ENCODE measurements at regions not wholly inside any gene's neighbourhood (a gene's known extent, or its start where the extent isn't known, plus 50 kb on each side); places are given as distances from the start of the nearest gene placed in this dataset.
"Not testable (repeated sequence)": the region's sequence is repeated elsewhere in the genome, so short reads cannot be mapped to it uniquely, and the experiment has no call there.

DNA sequence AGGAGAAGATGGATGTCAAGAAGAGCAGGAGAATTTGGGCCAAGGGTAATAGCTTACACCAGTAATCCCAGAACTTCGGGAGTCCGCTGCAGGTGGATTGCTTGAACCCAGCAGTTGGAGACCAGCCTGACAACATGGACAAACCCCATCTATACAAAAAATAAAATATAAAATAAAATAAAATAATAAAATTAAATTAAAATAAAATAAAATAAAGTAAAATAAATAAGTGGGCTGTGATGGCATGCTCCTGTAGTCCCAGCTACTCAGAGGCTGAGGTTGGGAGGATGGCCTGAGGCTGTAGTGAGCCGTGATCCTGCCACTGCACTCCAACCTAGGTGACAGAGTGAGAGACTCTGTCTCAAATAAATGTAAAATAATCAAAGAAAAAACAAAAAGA lies 1946.7 kb downstream of the MRPL39 start:
- no peak for DNase-seq

DNA sequence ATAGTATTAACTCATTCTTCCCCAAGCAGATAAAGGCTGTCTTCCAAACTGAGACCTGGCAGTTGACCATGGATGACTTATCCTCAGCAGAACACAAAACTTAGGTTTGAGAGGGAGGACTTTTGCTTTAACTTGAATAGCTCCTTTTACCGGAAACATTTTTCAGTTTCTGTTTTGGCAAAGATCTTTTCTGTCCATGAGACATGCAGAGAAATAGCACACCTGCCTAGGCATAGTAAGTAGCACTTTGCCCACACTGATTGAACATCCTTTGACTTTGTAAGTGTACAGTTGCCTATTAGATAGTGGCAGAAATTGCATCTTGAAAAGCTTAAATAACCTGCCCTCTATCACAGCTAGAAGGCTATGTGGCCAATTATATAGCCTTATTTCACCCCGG lies 1962.5 kb downstream of the MRPL39 start:
- DNase-seq, result no peak

DNA sequence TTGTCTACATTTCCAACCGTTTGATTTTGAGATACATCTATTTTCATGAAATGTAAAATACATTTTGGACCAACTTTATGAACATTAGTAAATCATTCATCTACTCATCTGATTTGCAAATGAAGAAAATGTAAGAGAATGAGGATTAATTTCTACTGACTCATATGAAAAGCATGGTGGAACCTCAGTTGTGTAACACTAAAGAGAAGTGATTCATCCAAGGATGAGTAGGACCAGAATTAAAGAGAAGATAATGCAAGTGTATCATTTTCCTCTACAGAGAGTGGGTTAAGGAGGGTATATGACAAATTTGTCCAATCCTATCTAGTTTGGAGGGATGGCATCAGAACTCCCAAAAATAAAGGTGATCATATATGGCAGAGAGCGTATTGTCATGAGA lies 1967.6 kb downstream of the MRPL39 start:
- no peak for DNase-seq

DNA sequence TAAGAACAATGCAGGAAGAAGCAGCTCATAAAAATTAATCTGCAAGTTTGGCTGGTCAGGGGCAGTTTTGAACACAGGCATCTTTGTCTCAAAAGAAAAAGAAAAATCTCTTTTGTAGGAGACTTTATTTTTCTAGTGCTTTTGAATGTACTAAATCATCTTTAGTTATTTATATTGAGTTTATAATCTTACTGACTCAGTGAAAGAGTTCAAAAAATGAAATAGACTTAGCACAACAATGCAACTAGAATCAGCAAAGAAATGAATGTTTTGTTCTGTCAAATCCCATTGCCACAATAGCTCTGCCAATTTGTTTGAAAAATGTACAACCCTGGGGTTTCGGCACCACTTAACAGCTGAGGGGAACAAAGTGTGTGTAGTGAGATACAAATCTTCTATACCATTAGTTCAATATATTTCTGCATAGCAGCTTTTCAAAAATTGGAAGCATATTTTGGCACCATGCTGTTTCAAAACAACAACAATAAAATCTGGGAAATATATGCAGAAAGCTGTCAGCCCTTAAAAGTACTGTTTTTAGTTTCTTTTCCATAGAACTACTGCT lies 1969.1 kb downstream of the MRPL39 start:
- no peak for DNase-seq

DNA sequence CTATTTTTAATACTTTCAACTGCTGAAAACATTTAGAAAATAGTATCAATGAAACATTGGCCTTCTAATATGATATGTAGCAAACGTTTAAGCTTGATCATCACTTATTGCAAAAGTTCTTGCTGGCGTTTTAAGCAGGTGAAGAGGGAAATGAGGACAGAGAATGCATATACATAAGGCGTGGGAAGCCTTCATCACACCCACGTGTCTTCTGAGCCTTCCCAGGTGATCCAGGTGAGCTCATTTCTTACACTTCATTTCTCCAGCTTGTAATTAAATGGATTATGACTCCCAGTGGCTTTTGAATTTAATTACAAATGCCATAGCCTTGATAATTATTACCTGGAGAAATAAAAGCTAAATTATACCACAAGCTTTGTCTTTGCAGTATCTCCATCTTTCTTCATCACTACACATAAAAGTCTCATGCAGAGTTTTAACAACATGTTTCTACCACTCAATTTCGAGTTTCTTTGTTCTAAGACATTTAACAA lies 1973.8 kb downstream of the MRPL39 start:
- DNase-seq, result no peak

DNA sequence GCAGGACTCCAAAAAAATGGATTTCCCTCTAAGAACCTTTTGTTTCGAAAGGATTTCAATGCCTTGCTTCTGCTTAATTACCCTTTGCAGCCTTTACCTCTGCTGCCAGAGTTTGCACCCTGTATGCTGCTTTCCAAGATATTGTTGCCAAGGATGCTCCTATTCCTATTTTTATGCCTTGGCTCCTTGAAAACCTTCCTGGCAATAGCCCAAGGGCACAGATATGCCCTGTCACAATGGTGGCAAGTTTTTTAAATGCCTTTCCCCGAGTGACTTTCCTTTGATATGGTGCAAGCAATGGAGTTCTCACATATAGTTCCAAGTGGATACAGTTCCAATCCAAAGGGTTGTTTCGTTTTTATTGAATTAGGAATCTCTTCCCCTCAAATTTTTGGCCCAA lies 1983.0 kb downstream of the MRPL39 start:
- DNase-seq, result no peak

DNA sequence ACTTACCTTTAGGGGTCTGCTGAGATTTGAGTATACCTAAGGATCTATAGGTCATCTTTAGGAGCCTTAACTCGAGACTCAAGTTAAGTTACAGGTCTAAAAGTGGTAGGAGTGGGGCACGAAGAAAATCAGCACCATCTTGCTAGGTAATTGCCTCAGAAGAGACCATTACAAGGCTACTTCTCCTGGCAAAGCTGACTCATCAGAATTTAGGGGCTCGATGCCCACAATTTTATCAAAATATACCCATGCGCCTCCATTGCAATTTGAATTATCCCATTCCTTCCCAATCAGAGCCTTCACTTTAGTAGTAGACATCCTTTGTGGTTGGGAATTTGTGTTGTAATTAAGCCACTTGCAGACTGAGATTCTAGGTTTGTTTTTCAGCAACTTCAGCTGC lies 1994.3 kb downstream of the MRPL39 start:
- DNase-seq, result no peak

DNA sequence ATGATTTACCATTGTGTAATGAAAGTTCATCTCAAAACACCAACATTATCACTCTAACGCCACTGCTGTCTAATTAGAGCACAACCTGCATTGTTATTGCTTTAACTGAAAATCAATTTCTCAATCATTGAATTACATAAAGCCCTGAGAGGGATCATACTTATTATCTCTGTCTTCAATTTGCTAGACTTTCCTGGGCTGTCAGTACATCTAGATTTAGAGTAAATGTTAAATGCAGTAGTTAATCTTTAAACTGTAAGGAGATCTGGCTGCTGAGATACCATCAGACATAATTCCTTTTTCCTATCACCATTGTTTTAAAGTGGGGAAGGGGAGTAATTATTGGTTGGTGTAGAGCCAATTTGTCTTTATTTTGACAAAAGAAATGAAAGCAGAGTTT lies 1995.1 kb downstream of the MRPL39 start:
- DNase-seq, result no peak

DNA sequence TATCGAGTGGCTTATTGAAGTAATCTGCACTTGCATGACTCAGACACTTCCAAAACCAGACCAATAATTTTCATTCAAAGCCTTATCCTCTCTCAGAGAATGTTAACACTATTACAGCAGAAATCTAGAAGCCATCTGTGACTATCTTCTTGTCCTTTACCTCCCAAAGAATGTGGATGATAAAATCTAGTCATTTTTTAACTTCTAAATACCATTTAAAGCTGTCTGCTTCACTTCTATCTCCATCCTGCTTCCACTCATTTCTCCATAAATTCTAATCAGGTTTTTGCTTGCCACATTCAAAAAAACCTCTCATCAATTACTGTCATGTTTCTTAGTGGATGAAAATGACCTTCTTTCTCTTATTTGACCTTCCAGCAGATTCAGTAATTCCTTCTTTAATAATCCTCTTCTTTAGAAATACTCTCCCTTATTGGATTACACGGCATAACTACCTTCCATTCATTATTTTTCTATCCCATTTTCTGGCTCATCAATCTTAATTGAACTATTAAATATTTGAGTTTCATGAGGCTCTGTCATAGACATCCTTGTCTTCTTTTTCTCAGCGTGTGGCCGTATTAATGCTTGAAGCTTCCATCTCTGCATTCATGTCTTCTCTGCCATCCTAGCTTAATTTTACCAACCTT lies 1999.4 kb downstream of the MRPL39 start:
- DNase-seq, result no peak

DNA sequence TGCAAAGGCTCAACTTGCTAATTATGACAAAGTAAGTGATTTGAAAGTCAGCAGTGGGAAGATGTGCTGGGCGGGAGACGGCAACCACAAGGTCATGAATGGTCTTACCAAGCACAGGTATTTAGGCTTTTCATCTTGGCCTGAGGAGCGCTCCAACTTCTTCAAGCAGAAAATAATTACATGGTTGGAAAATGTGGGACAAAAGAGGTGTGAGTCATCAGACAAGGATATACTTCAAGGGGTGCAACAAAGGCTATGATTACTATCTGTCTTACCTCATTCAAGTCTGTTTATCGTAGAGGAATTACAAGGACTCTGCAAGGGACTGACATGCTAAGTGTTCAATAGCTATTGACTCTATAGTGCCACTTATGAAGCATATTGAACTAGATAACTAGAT lies 2005.7 kb downstream of the MRPL39 start:
- DNase-seq, result no peak

DNA sequence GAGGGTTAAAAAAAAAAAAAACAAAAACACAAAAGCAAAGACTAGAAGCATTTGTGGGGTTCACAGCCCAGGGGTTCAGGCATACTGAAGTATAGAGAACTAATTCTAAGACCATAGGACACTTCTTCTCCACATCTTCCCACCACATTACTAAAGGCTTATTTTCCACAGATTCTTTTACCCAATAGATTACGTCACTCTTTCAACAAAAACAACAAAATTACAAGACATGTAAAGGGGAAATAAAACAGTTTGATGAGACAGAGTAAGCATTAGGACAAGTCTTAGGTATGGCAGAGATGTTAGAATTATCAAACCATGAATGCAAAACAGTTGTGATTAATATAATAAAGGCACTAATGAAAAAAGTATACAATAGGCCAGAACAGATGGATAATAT lies 2013.7 kb downstream of the MRPL39 start:
- no peak for DNase-seq

DNA sequence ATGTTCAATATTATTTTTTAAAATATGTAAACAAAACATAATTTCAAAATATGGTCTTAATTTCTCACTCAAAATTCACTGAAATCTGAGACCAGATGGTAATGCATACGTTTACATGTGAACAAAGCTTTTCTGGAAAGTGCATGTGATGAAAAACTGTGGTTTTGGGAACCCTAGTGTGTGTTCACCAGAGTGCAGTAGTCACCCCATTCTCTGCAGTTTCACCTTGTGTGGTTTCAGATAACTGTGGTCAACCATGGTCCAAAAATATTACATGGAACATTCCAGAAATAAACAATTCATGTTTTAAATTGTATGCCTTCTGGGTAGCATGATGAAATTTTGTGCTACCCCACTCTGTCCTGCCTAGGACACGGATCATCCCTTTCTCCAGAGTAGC lies 2021.9 kb downstream of the MRPL39 start:
- DNase-seq, result no peak

DNA sequence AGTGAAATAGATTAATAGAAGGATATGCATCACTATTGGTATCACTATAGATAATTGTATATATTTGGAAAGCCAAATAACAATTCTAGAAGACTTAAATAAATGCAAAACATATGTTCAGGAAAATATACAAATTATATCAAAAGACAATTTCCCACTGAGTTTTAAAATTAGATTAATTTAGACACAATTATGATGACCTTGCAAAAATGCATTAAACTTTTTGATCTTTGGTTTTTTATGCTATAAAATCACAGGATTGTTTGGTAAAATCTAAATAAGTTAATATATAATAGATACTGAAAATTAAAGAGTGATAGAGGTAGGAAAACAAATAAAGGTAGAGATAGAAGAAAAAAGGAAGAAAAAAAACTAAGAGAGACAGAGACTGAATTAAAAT lies 2027.7 kb downstream of the MRPL39 start:
- DNase-seq, result no peak

DNA sequence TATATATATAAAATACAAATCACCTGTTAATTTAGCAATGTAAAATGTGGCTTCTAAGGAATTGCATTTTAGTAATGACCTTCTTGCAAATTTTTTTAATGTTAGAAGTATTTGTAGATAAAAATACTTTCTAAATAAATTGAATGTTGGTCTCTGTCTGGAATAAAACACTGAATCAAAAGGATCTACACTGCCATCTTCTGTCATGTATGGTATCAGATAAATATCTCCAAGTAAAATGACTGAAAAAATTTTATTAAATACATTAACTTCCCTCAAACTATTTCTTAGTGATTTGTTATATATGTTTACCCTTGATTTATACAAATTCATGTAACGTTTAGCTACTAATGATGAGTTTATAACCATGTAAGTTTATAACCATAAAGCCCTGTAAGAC lies 2029.3 kb downstream of the MRPL39 start:
- no peak for DNase-seq

DNA sequence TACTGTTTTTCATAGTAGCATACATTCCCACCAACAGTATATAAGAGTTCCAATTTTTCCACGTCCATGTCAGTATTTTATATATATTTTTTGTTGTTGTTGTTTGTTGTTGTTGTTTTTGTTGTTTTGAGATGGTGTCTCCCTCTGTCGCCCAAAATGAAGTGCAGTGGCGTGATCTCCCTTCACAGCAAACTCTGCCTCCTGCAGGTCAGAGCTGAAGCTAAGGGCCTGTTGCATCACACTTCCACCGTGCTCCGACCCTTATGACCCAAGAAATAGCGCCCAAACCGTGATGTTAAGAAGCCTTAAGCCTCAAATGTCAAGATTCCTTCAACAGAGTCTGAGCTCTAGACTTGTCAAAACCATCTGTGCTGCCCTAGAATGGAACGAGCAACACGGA lies 2032.3 kb downstream of the MRPL39 start:
- no peak for DNase-seq

DNA sequence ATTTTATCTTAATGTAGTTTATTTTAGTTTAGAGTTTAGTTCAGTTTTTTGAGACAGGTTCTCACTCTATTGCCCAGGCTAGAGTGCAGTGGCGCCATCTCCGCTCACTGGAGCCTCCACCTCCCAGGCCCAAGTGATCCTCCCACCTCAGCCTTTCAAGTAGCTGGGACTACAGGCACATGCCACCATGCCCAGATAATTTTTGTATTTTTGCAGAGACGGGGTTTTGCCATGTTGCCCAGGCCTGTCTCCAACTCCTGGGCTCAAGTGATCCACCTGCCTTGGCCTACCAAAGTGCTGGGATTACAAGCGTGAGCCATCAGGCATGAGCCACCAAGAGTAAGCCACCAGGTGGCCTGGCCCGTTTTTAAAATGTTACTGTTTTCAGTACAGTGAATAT lies 2058.4 kb downstream of the MRPL39 start:
- DNase-seq, result not testable (repeated sequence)

DNA sequence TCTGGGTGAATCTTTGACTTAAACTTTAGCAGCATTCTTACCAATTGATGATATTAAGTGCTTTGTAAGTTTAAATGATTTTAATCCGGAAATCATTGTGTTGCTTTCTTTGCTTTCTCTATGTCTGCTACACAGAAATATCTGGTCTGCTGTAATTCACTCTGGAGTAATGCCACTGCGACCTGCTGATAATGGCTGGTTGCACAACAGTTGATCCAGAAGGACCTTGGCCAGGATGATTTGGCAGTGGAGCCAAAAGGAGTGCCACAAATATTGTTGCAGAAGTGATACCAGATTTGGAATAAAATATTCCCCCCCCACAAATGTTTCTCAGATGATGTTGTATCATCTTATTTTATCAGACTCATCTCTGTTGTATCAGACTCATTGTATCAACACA lies 2063.9 kb downstream of the MRPL39 start:
- no peak for DNase-seq

DNA sequence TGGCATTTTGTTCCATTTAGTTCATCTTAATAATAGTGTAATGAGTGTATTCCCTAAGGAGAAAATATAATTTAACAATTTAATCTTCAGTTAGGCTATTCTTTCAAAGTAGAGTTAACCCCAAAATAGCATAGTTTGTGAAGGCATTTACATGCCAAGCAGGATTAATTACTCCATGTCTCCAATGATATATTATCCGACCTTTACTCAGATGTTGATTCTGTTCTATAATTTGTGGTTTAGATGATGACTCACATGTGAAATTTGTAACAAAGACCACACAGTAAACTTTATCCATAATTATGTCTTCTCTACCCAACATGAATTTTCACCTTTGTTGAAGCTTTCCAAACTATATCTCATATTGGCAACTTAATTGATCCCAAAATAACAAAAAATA lies 2065.2 kb downstream of the MRPL39 start:
- no peak for DNase-seq

DNA sequence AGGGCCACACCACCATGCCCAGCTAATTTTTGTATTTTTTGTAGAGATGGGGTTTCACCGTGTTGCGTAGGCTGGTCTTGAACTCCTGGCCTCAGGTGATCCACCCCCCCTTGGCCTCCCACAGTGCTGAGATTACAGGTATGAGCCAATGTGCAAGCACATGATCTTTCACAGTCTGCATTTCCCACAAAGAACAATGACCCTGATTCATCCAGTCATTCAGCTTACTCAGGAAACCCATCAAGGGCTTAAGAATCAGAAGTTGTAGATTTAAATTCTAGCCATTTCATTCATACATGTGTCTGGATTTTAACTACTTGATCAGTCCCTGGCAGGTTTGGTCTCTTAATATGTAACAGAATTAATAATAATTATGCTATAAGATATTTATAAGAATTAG lies 2065.7 kb downstream of the MRPL39 start:
- DNase-seq, result no peak

DNA sequence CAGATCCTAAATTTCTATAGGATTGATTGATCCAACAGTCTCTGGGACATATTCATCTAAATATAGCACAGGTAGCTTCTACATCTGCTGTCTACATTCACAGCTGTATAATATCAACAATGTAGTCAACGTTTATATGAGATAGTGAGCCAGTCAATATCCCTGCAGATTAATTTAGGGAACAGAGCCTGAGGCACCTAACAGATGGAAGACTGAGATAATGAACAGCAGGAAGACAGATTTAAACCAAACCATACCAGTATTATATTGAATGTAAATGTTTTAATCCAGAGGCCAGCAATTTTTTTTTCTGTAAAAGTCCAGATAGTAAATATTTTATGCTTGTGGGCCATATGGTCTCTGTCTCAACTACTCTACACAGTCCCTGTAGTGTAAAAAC lies 2072.4 kb downstream of the MRPL39 start:
- no peak for DNase-seq

DNA sequence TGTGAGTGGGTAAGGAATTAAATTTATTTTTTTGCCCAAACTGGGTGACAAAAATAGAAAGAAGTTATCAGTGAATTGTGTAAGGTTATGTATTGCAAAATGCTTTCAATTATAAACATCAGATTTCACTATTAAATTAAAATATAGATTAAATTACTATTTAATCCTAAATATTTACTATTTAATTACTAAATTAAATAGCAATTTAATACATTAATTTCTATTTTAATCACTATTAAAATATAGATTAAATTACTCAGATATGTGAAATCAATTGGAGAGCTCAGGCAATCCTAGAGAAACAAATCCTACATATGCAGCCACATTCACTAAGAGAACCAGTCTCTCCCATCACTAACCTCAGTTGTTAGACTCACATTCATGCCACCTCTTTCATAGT lies 2075.8 kb downstream of the MRPL39 start:
- no peak for DNase-seq

DNA sequence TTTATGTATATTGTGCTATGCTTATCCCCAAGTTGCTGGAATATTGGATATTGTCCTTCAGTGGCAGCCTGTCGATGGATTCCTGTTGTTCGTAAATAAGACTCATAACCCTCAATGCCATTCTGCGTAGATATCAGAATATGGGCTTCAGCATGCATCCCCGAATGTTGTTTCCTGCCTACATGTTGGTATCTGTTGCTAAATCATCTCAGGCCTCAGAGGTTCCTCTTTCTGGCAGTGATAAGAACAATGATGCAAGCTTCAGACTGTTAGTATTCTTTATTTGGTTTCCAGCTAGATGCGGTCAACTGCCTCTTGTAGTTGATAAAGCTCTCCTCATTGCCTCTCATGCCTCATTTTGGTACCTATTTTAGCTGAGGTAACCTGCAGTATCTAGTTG lies 2082.6 kb downstream of the MRPL39 start:
- DNase-seq, result no peak

DNA sequence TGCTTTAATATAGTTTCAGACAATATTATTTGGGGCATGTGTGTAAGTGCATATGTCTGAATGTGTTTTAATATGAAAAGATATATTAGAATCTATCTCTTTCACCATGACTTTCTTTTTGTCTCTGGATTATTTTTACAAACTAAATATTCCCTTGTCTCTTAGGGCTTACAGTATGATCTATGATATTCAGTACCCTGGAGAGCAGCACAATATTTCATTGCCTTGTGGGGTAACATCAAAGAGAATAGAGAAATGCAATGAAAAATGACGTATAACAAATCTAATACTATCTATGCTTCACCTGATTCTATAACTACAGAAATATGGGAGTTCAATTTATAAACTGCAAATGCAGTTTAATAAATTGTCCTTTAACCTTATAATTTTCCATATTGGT lies 2084.5 kb downstream of the MRPL39 start:
- no peak for DNase-seq

DNA sequence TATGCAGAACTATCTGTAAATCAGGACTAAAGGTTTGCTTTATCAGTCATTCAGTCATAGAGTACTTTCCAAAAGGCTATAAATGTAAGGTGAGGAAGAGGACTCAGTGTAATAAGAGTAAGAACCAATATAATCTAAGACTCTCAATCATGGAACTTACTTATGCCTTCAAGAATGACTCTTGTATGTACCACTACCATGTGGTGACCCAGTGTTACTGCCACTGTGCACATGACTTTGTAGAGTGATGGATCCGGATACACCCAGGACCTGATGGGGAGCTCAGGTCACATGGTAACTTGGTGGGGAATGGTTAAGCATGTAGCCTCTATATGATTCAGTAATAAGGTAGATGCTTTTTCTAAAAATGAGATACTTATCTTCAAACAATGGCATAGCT lies 2099.8 kb downstream of the MRPL39 start:
- no peak for DNase-seq

DNA sequence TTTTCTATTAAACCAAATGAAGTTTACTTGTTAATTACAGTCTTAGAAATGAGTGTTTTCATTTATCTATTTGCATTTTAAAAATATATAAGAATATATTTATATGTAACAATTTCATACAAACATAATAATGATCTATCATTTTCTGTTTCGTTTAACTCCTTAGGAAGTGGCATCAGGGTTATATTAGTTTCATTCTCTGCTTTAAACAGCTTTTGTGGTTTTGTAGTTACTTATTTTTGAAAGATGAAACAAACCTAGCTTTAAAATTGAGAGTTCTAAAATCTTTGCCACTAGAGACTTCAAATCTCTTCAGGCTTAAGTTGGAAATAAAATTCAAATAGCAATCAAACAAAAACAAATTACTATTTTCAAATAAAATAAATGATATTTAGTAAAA lies 2110.6 kb downstream of the MRPL39 start:
- DNase-seq, result no peak
